ENCODE measurements at regions not wholly inside any gene's neighbourhood (a gene's known extent, or its start where the extent isn't known, plus 50 kb on each side); places are given as distances from the start of the nearest gene placed in this dataset.

- H3K4me3 ChIP-seq (ENCODE audit: low read length) = no peak overlapping the region
Observed at GRCh38 chr2:58584606-58585118, 343.5 kb upstream of the FANCL start.

GRCh38 chr2:58578276-58578675 is 337.2 kb upstream of the FANCL start:
- peaks cover 2% of the 10 kb centered on the region for H3K4me1 ChIP-seq (ENCODE audit: control insufficient read depth, low read depth, low read length)
- H3K27me3 ChIP-seq (ENCODE audit: control insufficient read depth, insufficient read depth, low read length) = no peaks in the 10 kb centered on the region
- no peaks in the 10 kb centered on the region for H3K36me3 ChIP-seq (ENCODE audit: control insufficient read depth, low read depth, low read length)
- H3K27ac ChIP-seq (ENCODE audit: low read length) = no peak overlapping the region
- H3K4me3 ChIP-seq (ENCODE audit: low read length) = no peak overlapping the region
- no peak overlapping the region for H3K9ac ChIP-seq (ENCODE audit: low read length)
- H3K9me3 ChIP-seq (ENCODE audit: control insufficient read depth, low read depth, low read length) = no peaks in the 10 kb centered on the region

More at GRCh38 chr2:58584606-58585118, 343.5 kb upstream of the FANCL start:
- Histone ChIP-seq H3K9ac (ENCODE audit: low read length) (no peak overlapping the region), H3K27ac (ENCODE audit: low read length) (no peak overlapping the region), H3K36me3 (ENCODE audit: control insufficient read depth, low read depth, low read length) (no peaks in the 10 kb centered on the region), H3K9me3 (ENCODE audit: control insufficient read depth, low read depth, low read length) (no peaks in the 10 kb centered on the region), H3K4me1 (ENCODE audit: control insufficient read depth, low read depth, low read length) (peaks cover 6% of the 10 kb centered on the region), H3K27me3 (ENCODE audit: control insufficient read depth, insufficient read depth, low read length) (no peaks in the 10 kb centered on the region)

- no peaks in the 10 kb centered on the region for H3K36me3 ChIP-seq (ENCODE audit: control insufficient read depth, low read depth, low read length)
- no peak overlapping the region for H3K4me3 ChIP-seq (ENCODE audit: low read length)
- no peak overlapping the region for H3K27ac ChIP-seq (ENCODE audit: low read length)
- no peaks in the 10 kb centered on the region for H3K9me3 ChIP-seq (ENCODE audit: control insufficient read depth, low read depth, low read length)
- H3K27me3 ChIP-seq (ENCODE audit: control insufficient read depth, insufficient read depth, low read length) = no peaks in the 10 kb centered on the region
- peaks cover 10% of the 10 kb centered on the region for H3K4me1 ChIP-seq (ENCODE audit: control insufficient read depth, low read depth, low read length)
- H3K9ac ChIP-seq (ENCODE audit: low read length) = no peak overlapping the region
Observed at GRCh38 chr2:58574873-58575272, 333.7 kb upstream of the FANCL start.

DNA sequence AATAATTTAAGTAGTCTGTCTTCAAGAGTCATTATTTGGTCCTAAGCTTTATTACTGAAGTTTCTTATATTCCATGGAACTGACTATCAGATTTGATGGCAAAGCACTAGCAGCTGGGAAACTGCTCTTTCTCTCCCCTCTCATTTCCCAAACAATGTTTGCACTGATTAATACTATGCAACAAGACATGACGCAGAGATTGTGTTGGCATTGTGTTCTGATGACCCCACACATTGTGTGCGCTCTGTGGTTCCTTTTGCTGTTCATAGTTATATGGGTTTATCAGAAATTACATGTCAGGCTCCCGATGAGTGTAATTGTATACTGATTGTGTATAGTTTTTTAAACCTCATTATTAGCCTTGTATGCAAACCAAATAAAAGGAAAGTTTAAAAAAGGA is 331.6 kb upstream of the FANCL start:
- H3K4me1 ChIP-seq (ENCODE audit: control insufficient read depth, low read depth, low read length) = peaks cover 21% of the 10 kb centered on the region
- no peak overlapping the region for H3K4me3 ChIP-seq (ENCODE audit: low read length)
- H3K27me3 ChIP-seq (ENCODE audit: control insufficient read depth, insufficient read depth, low read length) = no peaks in the 10 kb centered on the region
- no peak overlapping the region for H3K27ac ChIP-seq (ENCODE audit: low read length)
- no peaks in the 10 kb centered on the region for H3K36me3 ChIP-seq (ENCODE audit: control insufficient read depth, low read depth, low read length)
- no peak overlapping the region for H3K9ac ChIP-seq (ENCODE audit: low read length)
- H3K9me3 ChIP-seq (ENCODE audit: control insufficient read depth, low read depth, low read length) = no peaks in the 10 kb centered on the region

DNA sequence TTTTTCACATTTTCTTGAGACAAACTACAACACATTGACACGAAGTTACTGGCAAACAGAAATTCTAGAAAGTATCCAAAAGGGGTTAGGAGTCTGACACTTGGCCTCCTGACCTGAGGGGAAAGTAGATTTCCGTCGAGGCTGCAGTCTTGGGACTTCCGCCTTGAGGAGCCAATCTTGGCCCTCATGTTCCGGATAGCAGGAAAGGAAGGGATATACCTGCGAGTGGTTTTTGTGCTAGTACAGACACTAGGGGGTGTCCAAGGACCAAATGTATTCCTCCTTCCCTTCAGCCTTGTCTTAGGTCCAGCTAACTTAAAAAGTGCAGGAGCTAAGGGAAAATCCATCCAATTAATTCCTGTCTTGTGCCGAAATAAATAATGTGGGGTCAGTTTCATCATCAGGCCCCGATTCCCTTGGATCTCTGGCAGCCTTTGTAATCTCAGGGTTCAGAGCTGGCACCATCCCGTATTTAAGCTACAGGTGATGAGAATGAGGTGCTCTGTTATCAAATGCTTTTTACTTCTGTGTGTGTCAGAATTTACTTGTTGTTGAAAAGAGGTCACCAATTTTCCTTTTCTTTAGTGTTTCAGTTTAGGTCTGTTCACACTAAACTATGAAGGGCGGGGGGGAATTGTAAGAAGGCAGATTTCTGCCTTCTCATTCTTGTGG is 330.2 kb upstream of the FANCL start:
- Histone ChIP-seq H3K4me1 (ENCODE audit: control insufficient read depth, low read depth, low read length) (peaks cover 21% of the 10 kb centered on the region), H3K36me3 (ENCODE audit: control insufficient read depth, low read depth, low read length) (no peaks in the 10 kb centered on the region), H3K4me3 (ENCODE audit: low read length) (no peak overlapping the region), H3K9me3 (ENCODE audit: control insufficient read depth, low read depth, low read length) (no peaks in the 10 kb centered on the region), H3K9ac (ENCODE audit: low read length) (no peak overlapping the region), H3K27ac (ENCODE audit: low read length) (no peak overlapping the region), H3K27me3 (ENCODE audit: control insufficient read depth, insufficient read depth, low read length) (no peaks in the 10 kb centered on the region)

- Histone ChIP-seq H3K36me3 (ENCODE audit: control insufficient read depth, low read depth, low read length) (no peaks in the 10 kb centered on the region), H3K4me3 (ENCODE audit: low read length) (no peak overlapping the region), H3K27ac (ENCODE audit: low read length) (peak overlapping the region; percentile 64), H3K9me3 (ENCODE audit: control insufficient read depth, low read depth, low read length) (no peaks in the 10 kb centered on the region), H3K4me1 (ENCODE audit: control insufficient read depth, low read depth, low read length) (peaks cover 21% of the 10 kb centered on the region), H3K27me3 (ENCODE audit: control insufficient read depth, insufficient read depth, low read length) (no peaks in the 10 kb centered on the region), H3K9ac (ENCODE audit: low read length) (no peak overlapping the region)
Observed at GRCh38 chr2:58569475-58570185, 328.5 kb upstream of the FANCL start.

DNA sequence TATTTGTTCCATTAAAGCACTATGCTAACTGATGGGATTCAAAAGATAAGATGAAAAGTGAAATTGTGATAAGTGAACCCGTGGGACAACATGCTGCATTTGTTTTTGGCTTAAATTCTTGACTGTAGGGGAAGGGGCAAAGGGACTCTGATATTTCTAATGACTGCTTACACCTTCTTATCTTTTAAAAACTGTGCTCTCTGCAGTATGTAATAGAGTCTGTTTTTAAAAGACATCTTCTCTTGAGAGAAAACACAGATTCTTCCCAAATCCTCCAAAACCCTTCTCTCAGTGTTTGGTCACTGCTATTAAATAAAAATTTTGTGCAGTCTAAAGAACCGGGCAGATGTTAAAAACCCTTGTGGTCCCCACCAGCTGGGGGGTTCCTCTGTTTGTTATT is 327.8 kb upstream of the FANCL start:
- Histone ChIP-seq H3K4me3 (ENCODE audit: low read length) (no peak overlapping the region), H3K4me1 (ENCODE audit: control insufficient read depth, low read depth, low read length) (peaks cover 21% of the 10 kb centered on the region), H3K27ac (ENCODE audit: low read length) (no peak overlapping the region), H3K9me3 (ENCODE audit: control insufficient read depth, low read depth, low read length) (no peaks in the 10 kb centered on the region), H3K9ac (ENCODE audit: low read length) (no peak overlapping the region), H3K27me3 (ENCODE audit: control insufficient read depth, insufficient read depth, low read length) (no peaks in the 10 kb centered on the region), H3K36me3 (ENCODE audit: control insufficient read depth, low read depth, low read length) (no peaks in the 10 kb centered on the region)

DNA sequence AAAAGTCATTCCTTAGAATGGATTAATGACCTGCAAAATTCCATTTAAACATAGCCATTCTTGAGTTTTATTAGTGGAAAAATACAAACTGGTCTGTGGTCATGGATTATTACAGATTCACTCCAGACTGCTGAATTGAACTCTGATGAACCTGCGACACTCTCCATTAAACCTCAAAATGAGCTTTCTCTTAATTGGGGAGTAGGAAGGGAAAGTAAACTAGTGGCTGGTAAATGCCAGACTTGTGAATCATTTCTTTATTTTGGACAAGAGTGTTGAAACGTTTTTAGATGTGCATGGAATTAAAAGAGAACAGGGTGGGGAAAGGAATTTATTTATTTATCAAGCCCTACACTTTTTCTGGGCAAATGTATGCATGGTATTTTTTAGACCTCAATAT is 321.2 kb upstream of the FANCL start:
- H3K9ac ChIP-seq (ENCODE audit: low read length) = no peak overlapping the region
- H3K9me3 ChIP-seq (ENCODE audit: control insufficient read depth, low read depth, low read length) = no peaks in the 10 kb centered on the region
- H3K27me3 ChIP-seq (ENCODE audit: control insufficient read depth, insufficient read depth, low read length) = no peaks in the 10 kb centered on the region
- H3K4me1 ChIP-seq (ENCODE audit: control insufficient read depth, low read depth, low read length) = peaks cover 21% of the 10 kb centered on the region
- H3K4me3 ChIP-seq (ENCODE audit: low read length) = no peak overlapping the region
- no peak overlapping the region for H3K27ac ChIP-seq (ENCODE audit: low read length)
- H3K36me3 ChIP-seq (ENCODE audit: control insufficient read depth, low read depth, low read length) = no peaks in the 10 kb centered on the region

DNA sequence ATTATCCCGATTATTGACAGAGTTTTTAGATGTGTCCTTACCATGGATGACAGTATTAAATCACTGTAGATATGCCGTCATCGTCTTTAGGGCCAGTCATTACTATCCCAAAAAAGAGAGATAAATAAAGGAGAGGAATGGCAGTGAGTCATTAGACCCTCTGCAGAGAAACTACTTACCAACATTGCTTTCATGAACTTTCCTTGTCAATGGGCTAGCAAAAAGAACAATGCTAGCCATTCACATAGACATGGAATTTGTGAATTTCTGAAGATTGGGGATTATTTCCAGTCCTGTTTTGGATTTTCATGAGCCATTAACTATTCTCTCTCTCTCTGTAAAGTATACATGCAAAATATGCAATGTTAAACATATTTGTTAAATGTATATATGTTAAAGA is 319.4 kb upstream of the FANCL start:
- Histone ChIP-seq H3K27ac (ENCODE audit: low read length) (no peak overlapping the region), H3K27me3 (ENCODE audit: control insufficient read depth, insufficient read depth, low read length) (no peaks in the 10 kb centered on the region), H3K4me3 (ENCODE audit: low read length) (no peak overlapping the region), H3K36me3 (ENCODE audit: control insufficient read depth, low read depth, low read length) (no peaks in the 10 kb centered on the region), H3K4me1 (ENCODE audit: control insufficient read depth, low read depth, low read length) (peaks cover 21% of the 10 kb centered on the region), H3K9me3 (ENCODE audit: control insufficient read depth, low read depth, low read length) (no peaks in the 10 kb centered on the region), H3K9ac (ENCODE audit: low read length) (no peak overlapping the region)

DNA sequence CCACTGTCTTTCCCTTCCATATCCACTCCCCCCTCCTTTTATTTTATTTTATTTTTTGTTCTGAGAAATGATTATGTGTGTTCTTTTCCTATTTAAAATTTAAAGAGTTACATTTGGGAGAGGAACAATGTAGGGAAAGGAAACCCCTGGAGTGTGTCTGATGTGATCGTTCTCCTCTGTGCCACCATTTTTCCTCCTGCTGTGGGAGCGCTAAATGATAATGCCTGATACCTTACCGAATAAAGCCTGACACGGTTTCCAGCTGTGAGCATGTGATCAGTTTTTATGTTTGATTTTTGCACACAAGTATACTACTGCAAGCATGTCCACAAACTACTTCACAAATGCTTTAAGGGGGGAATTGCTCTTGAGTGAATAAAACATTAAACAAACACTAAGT is 317.8 kb upstream of the FANCL start:
- no peak overlapping the region for H3K27ac ChIP-seq (ENCODE audit: low read length)
- H3K36me3 ChIP-seq (ENCODE audit: control insufficient read depth, low read depth, low read length) = no peaks in the 10 kb centered on the region
- peaks cover 22% of the 10 kb centered on the region for H3K4me1 ChIP-seq (ENCODE audit: control insufficient read depth, low read depth, low read length)
- no peaks in the 10 kb centered on the region for H3K27me3 ChIP-seq (ENCODE audit: control insufficient read depth, insufficient read depth, low read length)
- no peak overlapping the region for H3K4me3 ChIP-seq (ENCODE audit: low read length)
- H3K9ac ChIP-seq (ENCODE audit: low read length) = no peak overlapping the region
- H3K9me3 ChIP-seq (ENCODE audit: control insufficient read depth, low read depth, low read length) = no peaks in the 10 kb centered on the region

GRCh38 chr2:58557176-58557575 is 316.1 kb upstream of the FANCL start:
- Histone ChIP-seq H3K27ac (ENCODE audit: low read length) (no peak overlapping the region), H3K4me1 (ENCODE audit: control insufficient read depth, low read depth, low read length) (peaks cover 36% of the 10 kb centered on the region), H3K9ac (ENCODE audit: low read length) (no peak overlapping the region), H3K27me3 (ENCODE audit: control insufficient read depth, insufficient read depth, low read length) (no peaks in the 10 kb centered on the region), H3K36me3 (ENCODE audit: control insufficient read depth, low read depth, low read length) (no peaks in the 10 kb centered on the region), H3K9me3 (ENCODE audit: control insufficient read depth, low read depth, low read length) (no peaks in the 10 kb centered on the region), H3K4me3 (ENCODE audit: low read length) (no peak overlapping the region)

DNA sequence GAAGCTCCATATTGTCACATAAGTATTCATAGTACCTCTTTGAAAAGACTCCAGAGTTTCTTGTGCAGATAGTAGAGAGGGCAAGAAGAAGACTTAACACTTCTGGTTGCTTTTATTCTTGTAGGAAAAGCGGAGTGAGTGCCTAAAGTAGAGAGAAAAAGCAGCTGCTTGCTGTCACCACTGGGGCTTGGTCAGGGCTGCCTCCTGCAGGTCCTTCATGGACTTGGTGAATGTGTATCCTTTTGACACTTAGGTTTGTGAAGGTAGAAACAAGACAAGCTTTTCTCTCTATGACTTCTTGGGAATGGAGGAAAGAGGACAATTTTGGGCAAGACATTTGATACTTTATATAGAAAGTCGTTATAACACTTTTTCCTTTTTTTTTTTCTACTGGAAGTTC is 312.8 kb upstream of the FANCL start:
- Histone ChIP-seq H3K4me1 (ENCODE audit: control insufficient read depth, low read depth, low read length) (peaks cover 27% of the 10 kb centered on the region), H3K27me3 (ENCODE audit: control insufficient read depth, insufficient read depth, low read length) (no peaks in the 10 kb centered on the region), H3K27ac (ENCODE audit: low read length) (no peak overlapping the region), H3K4me3 (ENCODE audit: low read length) (no peak overlapping the region), H3K9ac (ENCODE audit: low read length) (no peak overlapping the region), H3K36me3 (ENCODE audit: control insufficient read depth, low read depth, low read length) (no peaks in the 10 kb centered on the region), H3K9me3 (ENCODE audit: control insufficient read depth, low read depth, low read length) (no peaks in the 10 kb centered on the region)

Data from iPS-18a (cell line).